ENCODE measurements at regions not wholly inside any gene's neighbourhood (a gene's known extent, or its start where the extent isn't known, plus 50 kb on each side); places are given as distances from the start of the nearest gene placed in this dataset.

DNA sequence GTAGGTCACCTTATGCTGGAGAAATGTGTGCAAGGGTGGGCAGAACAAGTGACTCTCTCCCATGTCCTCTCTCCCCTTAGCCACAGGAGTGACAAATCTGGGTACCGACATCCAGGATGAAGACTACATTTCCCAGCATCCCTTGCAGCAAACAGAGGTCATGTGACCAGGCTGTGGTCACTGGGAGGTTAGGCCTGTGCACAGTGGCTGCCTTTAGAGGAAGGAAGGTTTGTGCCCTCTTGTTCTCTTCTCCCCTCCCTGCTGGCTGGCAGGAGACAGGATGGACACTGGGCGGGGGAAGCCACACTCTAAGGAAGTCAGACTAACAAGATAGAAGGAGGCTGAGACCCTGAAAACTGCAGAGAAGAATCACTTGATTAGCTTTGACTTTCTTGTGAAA is 360.2 kb downstream of the PREX1 start:
- Histone ChIP-seq H3K4me1 (ENCODE audit: control insufficient read depth, insufficient read depth, low read length) (no peaks in the 10 kb centered on the region), H3K27me3 (ENCODE audit: control insufficient read depth, insufficient read depth, low read length, poor library complexity, severe bottlenecking) (peaks cover 7% of the 10 kb centered on the region), H3K4me3 (ENCODE audit: low read length) (no peak overlapping the region), H3K36me3 (ENCODE audit: control insufficient read depth, insufficient read depth, low read length) (no peaks in the 10 kb centered on the region), H3K9ac (ENCODE audit: extremely low read depth, low read length, poor library complexity, severe bottlenecking) (no peak overlapping the region), H3K27ac (ENCODE audit: low read depth, low read length) (no peak overlapping the region), H3K9me3 (ENCODE audit: control insufficient read depth, low read length) (no peaks in the 10 kb centered on the region)
- H3K36me3 Mint-ChIP-seq (ENCODE audit: low read depth): no peaks in the 10 kb centered on the region
- H3K4me1 Mint-ChIP-seq: peaks cover under 1% of the 10 kb centered on the region
- 85 to 100% methylated on average over 1 to 2 of the region's 2 CpGs for WGBS, 2 experiments (ENCODE audit: insufficient coverage in 1 of 2, insufficient read length in 1 of 2)
- peaks cover 22% of the 10 kb centered on the region for H3K27me3 Mint-ChIP-seq (ENCODE audit: insufficient read depth)
- TF ChIP-seq, protein P1, sequence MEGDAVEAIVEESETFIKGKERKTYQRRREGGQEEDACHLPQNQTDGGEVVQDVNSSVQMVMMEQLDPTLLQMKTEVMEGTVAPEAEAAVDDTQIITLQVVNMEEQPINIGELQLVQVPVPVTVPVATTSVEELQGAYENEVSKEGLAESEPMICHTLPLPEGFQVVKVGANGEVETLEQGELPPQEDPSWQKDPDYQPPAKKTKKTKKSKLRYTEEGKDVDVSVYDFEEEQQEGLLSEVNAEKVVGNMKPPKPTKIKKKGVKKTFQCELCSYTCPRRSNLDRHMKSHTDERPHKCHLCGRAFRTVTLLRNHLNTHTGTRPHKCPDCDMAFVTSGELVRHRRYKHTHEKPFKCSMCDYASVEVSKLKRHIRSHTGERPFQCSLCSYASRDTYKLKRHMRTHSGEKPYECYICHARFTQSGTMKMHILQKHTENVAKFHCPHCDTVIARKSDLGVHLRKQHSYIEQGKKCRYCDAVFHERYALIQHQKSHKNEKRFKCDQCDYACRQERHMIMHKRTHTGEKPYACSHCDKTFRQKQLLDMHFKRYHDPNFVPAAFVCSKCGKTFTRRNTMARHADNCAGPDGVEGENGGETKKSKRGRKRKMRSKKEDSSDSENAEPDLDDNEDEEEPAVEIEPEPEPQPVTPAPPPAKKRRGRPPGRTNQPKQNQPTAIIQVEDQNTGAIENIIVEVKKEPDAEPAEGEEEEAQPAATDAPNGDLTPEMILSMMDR (conservative IDR thresholded peaks at IDR 0.05): no peak
- peak; percentile 69 for DNase-seq
- H3K4me3 Mint-ChIP-seq: no peak overlapping the region
- H3K27ac Mint-ChIP-seq: no peak overlapping the region
- H3K9me3 Mint-ChIP-seq: peaks cover 4% of the 10 kb centered on the region

DNA sequence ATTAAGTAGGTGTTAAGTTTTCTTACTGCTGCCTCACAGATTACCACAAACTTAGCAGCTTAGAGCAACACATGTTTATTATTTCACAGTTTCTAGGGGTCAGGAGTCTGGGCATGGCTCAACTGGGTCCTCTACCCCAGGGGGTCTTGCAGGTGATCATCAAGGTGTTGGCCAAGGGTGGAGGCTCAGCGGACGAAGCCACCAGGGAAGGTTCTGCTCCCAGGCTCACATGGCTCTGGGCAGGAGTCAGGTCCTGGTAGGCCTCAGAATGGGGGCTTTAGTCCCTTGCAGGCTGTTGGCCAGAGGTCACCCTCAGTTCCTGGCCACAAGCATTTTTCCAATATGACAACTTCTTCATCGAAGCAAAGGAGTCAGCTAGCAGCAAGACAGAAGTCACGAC is 362.5 kb downstream of the PREX1 start:
- no peak overlapping the region for H3K27ac Mint-ChIP-seq
- DNase-seq: no peak
- H3K36me3 Mint-ChIP-seq (ENCODE audit: low read depth): no peaks in the 10 kb centered on the region

DNA sequence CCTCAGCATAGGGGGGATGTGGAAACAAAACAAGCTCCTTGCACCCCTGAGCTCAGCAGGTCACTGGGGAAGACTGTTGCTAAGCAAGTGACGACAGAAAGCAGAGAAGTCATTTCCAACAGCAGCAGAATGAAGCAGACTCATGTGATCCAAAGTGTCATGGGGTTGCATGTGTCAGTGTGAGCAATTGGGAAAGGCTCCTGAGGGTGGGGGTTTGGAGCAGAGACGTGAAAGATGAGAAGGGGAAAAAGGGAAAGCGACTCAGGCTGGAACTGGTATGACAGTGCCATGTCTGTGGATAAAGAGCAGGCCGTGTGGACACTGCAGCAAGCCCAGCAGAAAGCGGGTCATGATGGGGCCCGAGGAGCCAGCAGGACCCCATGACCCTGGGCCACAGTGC is 363.9 kb downstream of the PREX1 start:
- TF ChIP-seq, protein P1 (conservative IDR thresholded peaks at IDR 0.05): no peak
- H3K4me3 Mint-ChIP-seq: no peak overlapping the region
- H3K4me3 ChIP-seq (ENCODE audit: low read length): no peak overlapping the region
- peaks cover 11% of the 10 kb centered on the region for H3K4me1 Mint-ChIP-seq
- no peaks in the 10 kb centered on the region for H3K9me3 ChIP-seq (ENCODE audit: control insufficient read depth, low read length)
- H3K27me3 ChIP-seq (ENCODE audit: control insufficient read depth, insufficient read depth, low read length, poor library complexity, severe bottlenecking): no peaks in the 10 kb centered on the region
- H3K9me3 Mint-ChIP-seq: peaks cover 4% of the 10 kb centered on the region
- no peak overlapping the region for H3K27ac ChIP-seq (ENCODE audit: low read depth, low read length)
- H3K27me3 Mint-ChIP-seq (ENCODE audit: insufficient read depth): peaks cover 21% of the 10 kb centered on the region
- no peaks in the 10 kb centered on the region for H3K4me1 ChIP-seq (ENCODE audit: control insufficient read depth, insufficient read depth, low read length)
- no peak for DNase-seq
- no peak overlapping the region for H3K9ac ChIP-seq (ENCODE audit: extremely low read depth, low read length, poor library complexity, severe bottlenecking)
- WGBS, 2 experiments (ENCODE audit: insufficient coverage in 1 of 2, insufficient read length in 1 of 2): 88 to 94% methylated on average over 2 to 6 of the region's 6 CpGs
- H3K36me3 Mint-ChIP-seq (ENCODE audit: low read depth): no peaks in the 10 kb centered on the region
- no peak overlapping the region for H3K27ac Mint-ChIP-seq
- no peaks in the 10 kb centered on the region for H3K36me3 ChIP-seq (ENCODE audit: control insufficient read depth, insufficient read depth, low read length)

More for the DNA sequence above, 362.5 kb downstream of the PREX1 start:
- peaks cover 24% of the 10 kb centered on the region for H3K27me3 Mint-ChIP-seq (ENCODE audit: insufficient read depth)
- Histone ChIP-seq H3K27me3 (ENCODE audit: control insufficient read depth, insufficient read depth, low read length, poor library complexity, severe bottlenecking) (no peaks in the 10 kb centered on the region), H3K9ac (ENCODE audit: extremely low read depth, low read length, poor library complexity, severe bottlenecking) (no peak overlapping the region), H3K9me3 (ENCODE audit: control insufficient read depth, low read length) (no peaks in the 10 kb centered on the region), H3K36me3 (ENCODE audit: control insufficient read depth, insufficient read depth, low read length) (no peaks in the 10 kb centered on the region), H3K27ac (ENCODE audit: low read depth, low read length) (no peak overlapping the region), H3K4me1 (ENCODE audit: control insufficient read depth, insufficient read depth, low read length) (no peaks in the 10 kb centered on the region), H3K4me3 (ENCODE audit: low read length) (no peak overlapping the region)
- H3K9me3 Mint-ChIP-seq: peaks cover 4% of the 10 kb centered on the region
- peaks cover 11% of the 10 kb centered on the region for H3K4me1 Mint-ChIP-seq
- H3K4me3 Mint-ChIP-seq: no peak overlapping the region
- TF ChIP-seq, protein P1 (conservative IDR thresholded peaks at IDR 0.05): no peak
- 83 to 95% methylated on average over 3 to 4 of the region's 4 CpGs for WGBS, 2 experiments (ENCODE audit: insufficient coverage in 1 of 2, insufficient read length in 1 of 2)
